Activated CD4-positive, CD25-positive, alpha-beta regulatory T cell treated with anti-CD3 and anti-CD28 coated beads, Interleukin-2, amount 50 U/mL, for 24 hours (primary cell): ENCODE measurements at regions not wholly inside any gene's neighbourhood (a gene's known extent, or its start where the extent isn't known, plus 50 kb on each side); places are given as distances from the start of the nearest gene placed in this dataset.
A peak's percentile ranks its signal among the peaks of the same experiment; 100 is the strongest.

Experiments
- ATAC-seq, 2 donors: fragments of 150-1000 bp; cut with Tn5 transposase; one replicate each; pipeline ENCODE4 v1.10.0; 2021; ENCODE audit warnings: mild to moderate bottlenecking in 1 of 2, moderate library complexity in 1 of 2

DNA sequence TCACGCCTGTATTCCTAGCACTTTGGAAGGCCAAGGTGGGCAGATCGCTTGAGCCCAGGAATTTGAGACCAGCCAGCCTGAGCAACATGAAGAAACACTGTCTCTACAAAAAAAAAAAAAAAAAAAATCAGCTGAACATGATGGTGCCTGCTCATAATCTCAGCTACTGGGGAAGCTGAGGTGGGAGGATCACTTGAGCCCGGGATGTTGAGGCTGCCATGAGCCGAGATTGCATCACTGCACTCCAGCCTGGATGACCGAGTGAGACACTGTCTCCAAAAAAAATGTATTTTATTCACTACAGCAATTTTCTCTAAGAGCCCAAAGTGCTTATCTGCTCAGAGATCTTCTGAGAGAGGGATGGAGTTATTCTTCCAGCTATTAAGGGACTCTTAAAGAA is 215.8 kb upstream of the PPP3CA start:
- no peak for ATAC-seq

- peak; percentile 67 to 86 for ATAC-seq
Measured at GRCh38 chr4:101556842-101557241, 209.5 kb upstream of the PPP3CA start.

DNA sequence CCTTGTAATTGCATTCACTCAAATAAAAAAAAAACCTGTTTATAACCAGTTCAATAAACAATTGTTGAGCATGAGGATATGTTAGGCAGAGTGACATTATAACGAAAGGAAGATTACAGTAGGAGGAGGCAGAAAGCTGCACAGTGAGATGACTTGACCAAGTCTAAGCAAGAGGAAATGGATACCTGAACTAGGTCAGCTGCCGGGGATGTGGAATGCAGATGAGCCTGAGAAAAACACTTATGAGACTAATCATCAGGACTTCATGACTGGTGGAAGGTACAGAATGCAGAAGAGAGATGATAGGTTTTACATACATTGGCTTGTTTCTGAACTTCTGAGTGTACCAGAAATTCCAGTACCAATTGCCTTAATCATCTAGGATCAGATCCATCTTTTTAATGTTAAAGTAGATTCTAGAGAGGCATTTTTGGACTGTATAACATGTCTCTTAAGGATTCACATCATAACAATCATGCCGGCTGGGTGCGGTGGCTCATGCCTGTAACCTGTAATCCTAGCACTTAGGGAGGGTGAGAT is 208.1 kb upstream of the PPP3CA start:
- ATAC-seq = no peak

GRCh38 chr4:101540336-101540735 is 193.0 kb upstream of the PPP3CA start:
- ATAC-seq = no peak

DNA sequence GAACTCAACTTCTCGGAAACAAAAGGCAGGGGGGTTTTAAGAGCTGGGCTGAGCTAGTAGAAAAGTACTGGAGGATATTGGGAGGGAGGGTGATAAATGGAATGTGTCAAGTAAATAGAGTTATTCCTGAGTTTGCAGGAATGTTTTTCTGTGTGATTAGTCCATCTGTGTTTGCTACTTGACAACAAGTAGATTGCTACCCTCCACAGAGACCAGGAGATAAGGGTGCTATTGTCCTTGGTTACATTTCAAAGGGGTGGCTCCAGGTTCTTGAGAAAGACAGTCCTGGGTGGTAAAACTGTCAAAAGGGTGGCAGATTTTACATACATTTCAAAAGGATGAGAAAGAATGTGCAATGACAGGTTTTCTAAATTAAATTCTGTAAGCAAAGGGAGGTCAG is 181.2 kb upstream of the PPP3CA start:
- ATAC-seq = no peak

- ATAC-seq = peak; percentile 99
Measured at GRCh38 chr4:101527188-101527587, 179.9 kb upstream of the PPP3CA start.

GRCh38 chr4:101515566-101515965 is 168.2 kb upstream of the PPP3CA start:
- ATAC-seq = no peak

- no peak for ATAC-seq
Measured at GRCh38 chr4:101515099-101515498, 167.8 kb upstream of the PPP3CA start.

- ATAC-seq = no peak
Measured at GRCh38 chr4:101512416-101512815, 165.1 kb upstream of the PPP3CA start.

GRCh38 chr4:101501421-101501820 is 154.1 kb upstream of the PPP3CA start:
- ATAC-seq = no peak

GRCh38 chr4:101500742-101501141 is 153.4 kb upstream of the PPP3CA start:
- peak in 1 of 2 donors; percentile 36 for ATAC-seq

DNA sequence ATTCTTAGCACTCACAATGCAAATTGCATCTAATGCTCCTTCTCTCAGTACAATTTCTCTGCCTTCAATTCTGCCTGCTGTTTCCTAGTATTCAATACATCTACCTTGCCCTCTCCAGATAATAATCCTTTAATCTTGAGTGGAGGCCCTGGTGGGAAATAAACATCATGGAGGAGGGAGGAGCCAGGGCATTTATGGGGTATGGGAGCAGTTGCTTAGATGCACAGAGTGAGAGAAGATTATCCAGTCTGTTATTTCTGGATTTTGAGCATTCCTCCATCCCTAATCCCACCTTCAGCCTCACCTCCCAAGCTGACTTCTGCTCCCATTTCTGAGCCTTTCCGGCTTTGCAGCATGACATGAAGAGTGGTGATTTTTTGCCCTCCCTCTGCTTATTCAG is 127.9 kb upstream of the PPP3CA start:
- ATAC-seq = no peak

DNA sequence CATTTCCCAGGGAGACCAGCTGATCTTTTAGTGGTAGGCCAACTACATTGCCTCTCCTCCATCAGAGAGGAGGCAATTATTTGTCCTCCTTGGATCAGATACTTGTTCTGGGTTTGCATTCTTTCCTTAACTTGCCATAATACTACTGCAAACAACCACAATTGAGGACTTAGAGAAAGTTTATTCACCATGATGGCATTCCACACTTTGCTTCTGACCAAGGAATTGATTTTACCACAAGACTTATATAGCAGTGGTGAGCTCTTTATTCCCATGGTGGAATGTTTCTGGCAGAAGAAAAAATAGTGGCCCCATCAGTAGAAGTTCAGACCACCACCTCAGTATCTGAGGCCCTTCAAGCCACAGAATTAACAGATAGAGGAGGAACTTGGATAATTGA is 123.9 kb upstream of the PPP3CA start:
- ATAC-seq = no peak

GRCh38 chr4:101464596-101464995 is 117.3 kb upstream of the PPP3CA start:
- ATAC-seq = no peak

- no peak for ATAC-seq
Measured at GRCh38 chr4:101458914-101459313, 111.6 kb upstream of the PPP3CA start.

DNA sequence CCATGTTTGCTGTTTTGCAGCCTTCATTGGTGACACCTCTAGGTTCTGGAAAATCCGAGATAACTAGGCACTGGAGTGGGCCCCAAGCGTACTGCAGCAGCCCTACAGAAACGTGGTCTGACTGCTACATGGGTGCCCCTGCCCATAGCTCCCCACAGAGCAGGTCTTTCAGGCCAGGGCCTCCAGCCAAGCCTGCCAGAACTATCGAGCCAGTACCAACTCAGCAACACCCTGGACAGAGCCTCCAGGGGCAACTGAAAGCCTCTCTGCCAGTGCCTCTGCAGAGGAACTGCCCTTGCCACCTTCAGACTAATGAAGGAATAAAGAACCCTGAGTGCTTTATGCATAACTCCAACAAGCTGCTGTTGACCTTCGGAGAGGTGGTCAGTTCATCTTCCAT is 111.1 kb upstream of the PPP3CA start:
- ATAC-seq = no peak

GRCh38 chr4:101451086-101451485 is 103.8 kb upstream of the PPP3CA start:
- ATAC-seq = no peak

DNA sequence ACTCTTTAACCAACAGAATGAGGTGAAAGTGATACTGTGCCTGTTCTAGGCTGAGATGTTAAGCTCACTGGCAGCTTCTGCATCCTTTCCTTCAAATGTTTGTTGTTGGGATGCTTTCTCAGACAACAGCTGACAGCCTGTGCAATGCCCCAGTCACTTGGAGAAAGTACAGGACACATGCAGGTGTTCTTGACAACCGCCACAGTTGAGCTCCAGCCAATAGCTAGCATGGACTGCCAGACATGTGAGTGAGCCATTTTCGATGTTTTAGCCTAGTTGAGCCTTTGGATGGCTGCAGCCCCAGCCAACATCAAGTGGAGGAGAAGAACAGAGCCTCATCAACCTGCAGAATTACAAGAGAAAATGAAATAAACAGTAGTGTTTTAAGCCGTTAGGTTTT is 94.1 kb upstream of the PPP3CA start:
- no peak for ATAC-seq

- ATAC-seq = no peak
Measured at GRCh38 chr4:101439926-101440325, 92.6 kb upstream of the PPP3CA start.

DNA sequence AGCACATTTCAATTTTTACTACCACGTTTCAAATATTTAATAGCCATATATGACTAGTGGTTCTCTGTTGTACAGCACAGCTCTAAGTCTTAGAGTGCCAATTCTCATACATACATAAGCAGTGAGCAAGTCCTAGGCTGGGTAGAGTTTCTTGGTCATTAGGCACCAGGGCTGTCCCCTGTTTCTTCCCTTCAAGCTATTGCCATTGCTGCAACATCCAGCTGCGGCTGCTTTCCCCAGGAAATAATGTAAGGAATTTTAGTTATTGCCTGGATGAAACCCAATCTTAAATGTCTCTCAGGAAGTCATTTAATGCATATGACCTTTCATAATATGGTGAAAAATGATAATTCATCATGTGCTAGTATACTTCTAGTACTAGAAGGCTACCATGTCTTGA is 74.1 kb upstream of the PPP3CA start:
- no peak for ATAC-seq

DNA sequence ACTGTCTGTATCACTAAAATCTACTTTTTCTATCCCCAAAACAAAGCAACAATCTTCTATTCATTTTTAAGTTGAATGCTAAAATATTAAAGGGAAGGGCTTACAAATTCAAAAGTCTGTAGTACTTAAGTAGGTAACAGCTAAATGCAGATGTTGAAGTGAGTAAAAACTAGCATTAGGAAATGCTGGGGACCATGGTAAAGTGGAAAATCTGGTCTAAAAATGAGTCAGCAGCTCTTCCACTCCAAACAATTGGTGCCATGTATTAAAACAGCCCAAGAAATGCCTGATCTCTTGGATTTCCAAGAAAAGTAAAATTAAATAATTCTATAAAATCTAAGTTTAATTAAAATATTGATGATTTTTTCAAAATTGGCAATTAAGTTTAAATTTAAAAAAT is 73.3 kb upstream of the PPP3CA start:
- no peak for ATAC-seq

- ATAC-seq = peak; percentile 42 to 62
Measured at GRCh38 chr4:101419336-101420135, 72.2 kb upstream of the PPP3CA start.

DNA sequence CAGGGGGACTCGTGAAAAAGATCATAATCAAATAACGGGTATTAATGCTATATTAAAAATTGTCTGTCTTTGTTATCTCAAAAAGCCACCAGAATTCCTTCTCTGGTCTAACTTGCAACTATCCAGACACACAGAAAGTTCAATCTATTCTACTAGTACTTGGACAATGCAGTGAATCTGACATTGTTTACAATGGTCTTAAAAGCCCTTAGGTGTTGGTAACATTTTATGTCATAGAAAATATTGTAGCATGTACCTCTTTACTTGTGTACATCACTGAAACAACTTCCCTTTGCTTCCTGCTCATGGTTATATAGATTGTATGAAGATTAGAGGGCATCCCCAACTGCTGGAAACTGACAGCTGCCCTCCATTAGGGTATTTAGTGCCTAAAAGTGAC is 71.1 kb upstream of the PPP3CA start:
- ATAC-seq = no peak

GRCh38 chr4:101418055-101418454 is 70.7 kb upstream of the PPP3CA start:
- ATAC-seq = peak; percentile 86

GRCh38 chr4:101417046-101417445 is 69.7 kb upstream of the PPP3CA start:
- no peak for ATAC-seq
